ENCODE measurements at regions not wholly inside any gene's neighbourhood (a gene's known extent, or its start where the extent isn't known, plus 50 kb on each side); places are given as distances from the start of the nearest gene placed in this dataset.

DNA sequence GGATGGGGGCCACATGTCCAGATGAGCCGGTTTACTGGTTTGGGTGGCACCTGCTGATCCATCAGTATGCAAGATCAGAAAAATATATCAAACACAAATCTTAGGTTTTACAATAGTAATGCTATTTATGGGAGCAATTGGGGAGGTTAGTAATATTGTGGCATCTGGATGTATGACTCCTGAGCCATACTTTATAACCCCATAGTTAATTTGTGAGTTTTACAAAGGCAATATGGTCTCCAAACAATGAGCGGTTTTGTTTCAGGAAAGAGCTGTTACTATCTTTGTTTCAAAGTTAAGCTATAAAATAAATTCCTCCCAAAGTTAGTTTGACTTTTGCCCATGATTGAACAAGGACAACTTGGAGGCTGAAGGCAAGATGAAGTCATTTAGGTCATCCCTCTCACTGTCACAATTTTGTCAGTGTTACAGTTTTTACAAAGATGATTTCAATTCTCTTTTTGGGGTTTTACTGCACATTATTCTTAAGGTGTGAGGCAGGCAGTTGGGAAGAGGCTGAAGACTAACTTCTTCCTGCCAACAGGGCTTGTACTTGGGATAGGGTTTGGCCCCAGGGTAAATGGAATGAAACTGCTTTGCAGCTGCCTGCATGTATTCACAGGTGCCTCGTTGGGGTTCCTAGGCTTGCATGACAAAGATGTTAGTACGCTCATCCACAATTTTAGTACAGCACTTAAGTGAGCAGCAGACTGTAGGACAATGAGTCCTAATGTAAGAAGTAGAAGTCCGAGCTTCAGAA lies 296.6 kb upstream of the NDN start:
- intact Hi-C loops (cut with DNase I) = loop anchor here (10.0 kb wide), 1 partner anchor 159 kb away; no protein-coding TSS in a partner anchor

GRCh38 chr15:23994273-23994672 lies 307.2 kb upstream of the NDN start:
- DNase-seq (ENCODE audit: low spot score in 2 of 2) = no peak
- Histone ChIP-seq H3K27ac (no peak overlapping the region), H3K4me3 (no peak overlapping the region), H3K4me1 (no peaks in the 10 kb centered on the region), H3K36me3 (no peaks in the 10 kb centered on the region), H3K27me3 (no peaks in the 10 kb centered on the region), H3K9me3 (peaks cover 0 to 9% of the 10 kb centered on the region in 2 donors)
- no peak for TF ChIP-seq CTCF (IDR thresholded peaks at IDR 0.05)
- intact Hi-C loops (cut with DNase I) = no loop called here

More for the DNA sequence above, 296.6 kb upstream of the NDN start:
- Histone ChIP-seq H3K36me3 (no peaks in the 10 kb centered on the region), H3K4me3 (no peak overlapping the region), H3K27ac (no peak overlapping the region), H3K4me1 (no peaks in the 10 kb centered on the region), H3K9me3 (no peaks in the 10 kb centered on the region), H3K27me3 (no peaks in the 10 kb centered on the region)
- no peak for DNase-seq (ENCODE audit: low spot score in 2 of 2)
- no peak for TF ChIP-seq CTCF (IDR thresholded peaks at IDR 0.05)

- H3K36me3 ChIP-seq = no peaks in the 10 kb centered on the region
- H3K4me3 ChIP-seq = no peak overlapping the region
- no peak overlapping the region for H3K27ac ChIP-seq
- TF ChIP-seq CTCF (IDR thresholded peaks at IDR 0.05) = no peak
- H3K4me1 ChIP-seq = no peaks in the 10 kb centered on the region
- no peak for DNase-seq (ENCODE audit: low spot score in 2 of 2)
- intact Hi-C loops (cut with DNase I) = no loop called here
- H3K27me3 ChIP-seq = no peaks in the 10 kb centered on the region
- H3K9me3 ChIP-seq = peaks cover 0 to 9% of the 10 kb centered on the region in 2 donors
These were observed 311.0 kb upstream of the NDN start for GRCh38 chr15:23998056-23998455.

- Histone ChIP-seq H3K27ac (no peak overlapping the region), H3K4me3 (no peak overlapping the region), H3K9me3 (no peaks in the 10 kb centered on the region), H3K4me1 (no peaks in the 10 kb centered on the region), H3K36me3 (no peaks in the 10 kb centered on the region), H3K27me3 (no peaks in the 10 kb centered on the region)
- DNase-seq (ENCODE audit: low spot score in 2 of 2) = no peak
- TF ChIP-seq CTCF (IDR thresholded peaks at IDR 0.05) = no peak
- intact Hi-C loops (cut with DNase I) = no loop called here
These were observed 321.4 kb upstream of the NDN start for GRCh38 chr15:24008476-24008875.

GRCh38 chr15:24017470-24017869 lies 330.4 kb upstream of the NDN start:
- no peak for TF ChIP-seq CTCF (IDR thresholded peaks at IDR 0.05)
- no peak overlapping the region for H3K27ac ChIP-seq
- intact Hi-C loops (cut with DNase I) = no loop called here
- no peak for DNase-seq (ENCODE audit: low spot score in 2 of 2)
- no peaks in the 10 kb centered on the region for H3K27me3 ChIP-seq
- no peaks in the 10 kb centered on the region for H3K9me3 ChIP-seq
- H3K36me3 ChIP-seq = no peaks in the 10 kb centered on the region
- H3K4me3 ChIP-seq = no peak overlapping the region
- H3K4me1 ChIP-seq = no peaks in the 10 kb centered on the region

Data from ascending aorta (tissue), 2 donors.